PC-9 (cell line): ENCODE measurements at regions not wholly inside any gene's neighbourhood (a gene's known extent, or its start where the extent isn't known, plus 50 kb on each side); places are given as distances from the start of the nearest gene placed in this dataset.
"Not testable (repeated sequence)": the region's sequence is repeated elsewhere in the genome, so short reads cannot be mapped to it uniquely, and the experiment has no call there.

Experiments
- BruUV-seq: library from RNA; stranded (reverse); fragments of 400-500 nt; replicated peaks from 2 replicates; lab custom pipeline; 2021; lab: Mats Ljungman, UMichigan
- CTCF ChIA-PET: fragments of 300-600 bp; sonication (Branson Sonifier 250); formaldehyde crosslinking; loops from one replicate; lab custom pipeline; 2022; ENCODE audit warnings: antibody characterized with exemption; lab: Charles Lee
- POLR2A ChIA-PET: fragments of 300-600 bp; sonication (Branson Sonifier 250); formaldehyde crosslinking; loops from one replicate; lab custom pipeline; 2022; ENCODE audit warnings: antibody characterized with exemption; ENCODE audit not compliant: unreplicated experiment; lab: Charles Lee
- DNase-seq, 2 experiments: peaks; one replicate each; pipeline versions ENCODE4 v3.0.0 to v3.0.0-alpha.2; 2015 to 2022; ENCODE audit warnings: mixed read lengths in 1 of 2
- H2AFZ ChIP-seq: fragments of 200-600 bp; sonication (generic); 2 replicates; pipeline ENCODE4 v1.8.1; 2017; ENCODE audit warnings: antibody characterized with exemption
- H3F3A ChIP-seq: fragments of 200-600 bp; sonication (generic); 2 replicates; pipeline ENCODE4 v1.8.1; 2017; ENCODE audit warnings: antibody characterized with exemption, mild to moderate bottlenecking, low read depth; ENCODE audit not compliant: insufficient read depth
- H3K27ac ChIP-seq: fragments of 200-600 bp; sonication (generic); 2 replicates; pipeline ENCODE4 v1.6.1; 2016; ENCODE audit warnings: mixed run types
- H3K27me3 ChIP-seq: fragments of 200-600 bp; sonication (generic); 2 replicates; pipeline ENCODE4 v1.6.1; 2016; ENCODE audit warnings: low read depth, mixed run types; ENCODE audit not compliant: insufficient read depth
- H3K36me3 ChIP-seq: fragments of 200-600 bp; sonication (generic); 2 replicates; pipeline ENCODE4 v1.6.1; 2016; ENCODE audit warnings: low read depth, mixed run types
- H3K4me1 ChIP-seq: fragments of 200-600 bp; sonication (generic); replicated peaks from 2 replicates; pipeline ENCODE4 v1.6.1; 2016; ENCODE audit warnings: mixed run types; ENCODE audit not compliant: insufficient read depth
- H3K4me2 ChIP-seq: fragments of 200-600 bp; sonication (generic); 2 replicates; pipeline ENCODE4 v1.6.1; 2017; ENCODE audit warnings: mixed run types
- H3K4me3 ChIP-seq: fragments of 200-600 bp; sonication (generic); 2 replicates; pipeline ENCODE4 v1.6.1; 2016; ENCODE audit warnings: mixed run types
- H3K79me2 ChIP-seq: fragments of 200-600 bp; sonication (generic); 2 replicates; pipeline ENCODE4 v1.6.1; 2017; ENCODE audit warnings: low read depth, mixed run types
- H3K9me2 ChIP-seq: fragments of 200-600 bp; sonication (generic); 2 replicates; pipeline ENCODE4 v1.8.1; 2017; ENCODE audit warnings: mild to moderate bottlenecking; ENCODE audit not compliant: insufficient read depth
- H3K9me3 ChIP-seq: fragments of 200-600 bp; sonication (generic); 2 replicates; pipeline ENCODE4 v1.8.1; 2016; ENCODE audit warnings: low read depth; ENCODE audit not compliant: insufficient read depth
- H4K20me1 ChIP-seq: fragments of 200-600 bp; sonication (generic); 2 replicates; pipeline ENCODE4 v1.8.1; 2017; ENCODE audit not compliant: insufficient read depth
- CTCF ChIP-seq: fragments of 200-600 bp; sonication (generic); conservative IDR thresholded peaks from 2 replicates; pipeline ENCODE4 v1.6.1; 2017; ENCODE audit warnings: mixed run types, antibody characterized with exemption, mild to moderate bottlenecking, moderate library complexity
- EZH2 ChIP-seq: fragments of 200-600 bp; sonication (generic); IDR thresholded peaks from 2 replicates; pipeline ENCODE4 v1.8.0; 2017; ENCODE audit warnings: antibody characterized with exemption, low read depth
- intact Hi-C: fragments of 100-400 bp; cut with micrococcal nuclease; formaldehyde crosslinking; loops from one replicate; pipeline ENCODE4 v1.10.0; 2022; ENCODE audit not compliant: unreplicated experiment

DNA sequence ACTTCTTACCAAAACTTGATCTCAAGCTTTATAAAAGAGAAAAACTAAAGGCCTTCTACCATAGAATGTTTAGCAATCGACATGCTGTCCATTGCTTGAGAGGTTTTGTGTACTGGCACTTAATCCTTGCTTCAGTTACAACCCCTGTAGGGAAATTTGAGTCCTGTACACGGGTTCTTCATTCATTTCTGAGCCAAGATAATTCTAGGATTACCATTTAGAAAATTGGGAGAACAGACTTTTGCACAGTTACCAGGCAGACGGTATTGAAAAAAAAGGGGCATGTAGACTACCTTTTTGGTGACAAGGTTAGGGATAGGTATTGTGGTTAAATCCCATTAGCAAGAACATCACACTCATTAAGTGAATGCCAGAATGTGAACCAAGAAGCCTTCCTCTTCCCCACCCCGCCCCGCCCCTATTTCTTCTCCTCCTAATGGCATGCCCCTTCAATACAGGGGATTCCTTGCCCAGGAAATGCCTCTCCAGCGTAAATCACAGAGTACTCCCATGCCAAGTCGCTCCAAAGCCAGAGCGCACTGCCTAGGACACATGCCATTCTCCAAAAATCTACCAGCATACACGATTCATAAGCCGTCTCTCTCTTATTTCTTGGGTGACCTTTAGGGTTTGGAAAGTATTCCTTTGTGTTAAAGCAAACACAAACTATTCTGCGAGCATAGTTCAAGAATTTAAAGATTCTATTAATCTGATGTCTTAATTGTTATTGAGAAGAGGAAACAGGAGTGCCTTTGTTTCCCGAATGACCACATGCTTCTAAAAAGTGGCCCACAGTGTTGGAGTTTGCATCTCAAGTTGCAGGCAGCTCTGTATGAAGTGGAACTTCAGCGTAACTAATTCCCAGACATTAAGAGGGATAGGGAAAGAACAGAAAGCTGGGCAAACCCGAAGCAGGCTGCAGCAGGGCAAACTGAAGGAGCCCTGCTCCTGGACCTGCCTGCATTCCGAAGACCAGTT, 164.0 kb upstream of the NR2F2 start:
- H3K9me2 ChIP-seq: no peaks in the 10 kb centered on the region
- H3K4me1 ChIP-seq: no peaks in the 10 kb centered on the region
- H3K79me2 ChIP-seq: no peaks in the 10 kb centered on the region
- H2AFZ ChIP-seq: no peak overlapping the region
- no peak overlapping the region for H3K27ac ChIP-seq
- no peak for TF ChIP-seq CTCF
- TF ChIP-seq EZH2: no peak
- no peaks in the 10 kb centered on the region for H3K27me3 ChIP-seq
- H4K20me1 ChIP-seq: no peaks in the 10 kb centered on the region
- CTCF ChIA-PET: no interaction called here
- BruUV-seq: no TSS peak
- H3F3A ChIP-seq: no peaks in the 10 kb centered on the region
- H3K9me3 ChIP-seq: no peaks in the 10 kb centered on the region
- H3K4me2 ChIP-seq: no peak overlapping the region
- intact Hi-C loops: no loop called here
- POLR2A ChIA-PET: no interaction called here
- no peak for DNase-seq
- H3K4me3 ChIP-seq: no peak overlapping the region
- H3K36me3 ChIP-seq: no peaks in the 10 kb centered on the region

- H3K27me3 ChIP-seq, H4K20me1 ChIP-seq, H3K79me2 ChIP-seq, H3K9me3 ChIP-seq, H2AFZ ChIP-seq, H3K4me2 ChIP-seq, POLR2A ChIA-PET, H3K9me2 ChIP-seq, BruUV-seq, H3F3A ChIP-seq, DNase-seq, H3K4me1 ChIP-seq, CTCF ChIA-PET, H3K36me3 ChIP-seq, H3K4me3 ChIP-seq, H3K27ac ChIP-seq: not testable (repeated sequence)
- intact Hi-C loops: loop anchor here (2.0 to 5.0 kb wide), 3 partner anchors 102 to 156 kb away; no protein-coding TSS in a partner anchor
These were observed 159.9 kb upstream of the NR2F2 start for GRCh38 chr15:96170616-96170978.

GRCh38 chr15:96170979-96171739, 159.3 kb upstream of the NR2F2 start:
- DNase-seq: peak in 1 of 2 experiments; percentile 14

More at GRCh38 chr15:96170979-96171739, 159.3 kb upstream of the NR2F2 start:
- CTCF ChIA-PET: no interaction called here
- Histone ChIP-seq H3K4me3 (no peak overlapping the region), H2AFZ (no peak overlapping the region), H3K36me3 (no peaks in the 10 kb centered on the region), H3K27me3 (no peaks in the 10 kb centered on the region), H3K4me1 (no peaks in the 10 kb centered on the region), H3K27ac (no peak overlapping the region), H4K20me1 (no peaks in the 10 kb centered on the region), H3K79me2 (no peaks in the 10 kb centered on the region), H3K9me2 (no peaks in the 10 kb centered on the region; the same call in 1 of the 2 replicates), H3F3A (no peaks in the 10 kb centered on the region), H3K4me2 (no peak overlapping the region), H3K9me3 (no peaks in the 10 kb centered on the region)
- POLR2A ChIA-PET: no interaction called here
- TF ChIP-seq CTCF (no peak), EZH2 (no peak)
- intact Hi-C loops: loop anchor here (2.0 to 5.0 kb wide), 3 partner anchors 101 to 156 kb away; no protein-coding TSS in a partner anchor
- BruUV-seq: no TSS peak
